IPS DF 4.7 (cell line): ENCODE measurements at regions not wholly inside any gene's neighbourhood (a gene's known extent, or its start where the extent isn't known, plus 50 kb on each side); places are given as distances from the start of the nearest gene placed in this dataset.

Source experiments
- DNase-seq: peaks from one replicate; pipeline ENCODE4 v3.0.0-alpha.2; 2013; ENCODE audit warnings: low spot score; ENCODE audit errors: extremely low read depth

DNA sequence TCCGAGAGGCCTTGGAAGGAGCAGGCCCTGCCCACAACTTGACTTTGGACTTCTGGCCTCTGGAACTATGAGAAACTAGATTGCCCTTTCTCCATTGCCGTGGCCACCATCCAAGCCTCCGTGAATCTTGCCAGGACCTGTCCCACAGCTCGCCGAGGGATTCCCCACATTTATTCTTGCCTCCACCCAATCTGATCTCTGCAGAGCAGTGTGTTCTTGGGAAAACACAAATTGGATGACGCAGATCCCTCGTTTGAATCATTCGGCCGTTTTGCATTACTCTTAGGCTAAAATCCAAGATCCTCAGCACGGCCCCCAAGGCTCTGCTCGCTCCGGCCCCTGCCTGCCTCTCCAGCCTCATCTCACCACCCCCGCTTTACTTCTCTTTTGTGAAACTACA, 364.2 kb downstream of the ZNF516 start:
- no peak for DNase-seq

GRCh38 chr18:76126327-76126726, 368.7 kb downstream of the ZNF516 start:
- DNase-seq, result no peak

DNA sequence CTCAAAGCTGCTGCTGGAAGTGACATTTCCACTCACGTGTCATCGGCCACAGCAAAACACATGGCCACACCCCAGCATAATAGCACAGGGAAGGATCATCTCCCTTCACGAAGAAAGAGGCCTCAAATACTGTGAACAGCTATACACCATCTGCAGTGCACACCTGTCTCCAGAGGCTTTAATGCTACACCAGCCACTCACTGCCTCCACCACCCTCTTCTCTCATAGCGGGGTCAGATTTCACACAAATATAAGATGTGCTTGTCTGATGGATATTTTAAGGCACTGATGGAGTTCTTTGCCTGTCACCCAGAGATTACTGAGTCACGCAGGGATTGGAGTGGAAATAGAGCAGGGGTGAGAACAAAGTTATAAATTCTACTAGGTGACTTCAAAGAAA, 374.0 kb downstream of the ZNF516 start:
- DNase-seq, result no peak

GRCh38 chr18:76115580-76115979, 379.5 kb downstream of the ZNF516 start:
- DNase-seq, result no peak

GRCh38 chr18:76113101-76113500, 381.9 kb downstream of the ZNF516 start:
- no peak for DNase-seq

DNA sequence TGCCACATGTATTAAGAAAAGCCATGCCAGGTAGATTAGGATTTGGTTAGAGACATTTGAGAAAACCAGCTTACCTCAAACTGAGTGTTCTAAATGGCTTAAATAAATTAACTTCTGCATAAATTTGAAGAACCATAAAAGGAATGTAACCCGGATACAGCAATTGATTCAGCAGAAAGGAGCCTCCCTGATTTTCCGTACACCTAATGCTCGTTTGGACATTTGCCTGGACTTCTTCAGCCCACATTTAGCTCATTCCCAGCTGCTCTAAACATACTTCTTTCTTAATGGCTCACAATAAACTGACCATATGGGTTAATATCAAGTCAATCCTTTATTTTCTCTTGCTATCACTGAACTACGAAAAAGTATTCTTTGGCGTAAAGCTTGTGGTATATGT, 392.4 kb downstream of the ZNF516 start:
- no peak for DNase-seq

DNA sequence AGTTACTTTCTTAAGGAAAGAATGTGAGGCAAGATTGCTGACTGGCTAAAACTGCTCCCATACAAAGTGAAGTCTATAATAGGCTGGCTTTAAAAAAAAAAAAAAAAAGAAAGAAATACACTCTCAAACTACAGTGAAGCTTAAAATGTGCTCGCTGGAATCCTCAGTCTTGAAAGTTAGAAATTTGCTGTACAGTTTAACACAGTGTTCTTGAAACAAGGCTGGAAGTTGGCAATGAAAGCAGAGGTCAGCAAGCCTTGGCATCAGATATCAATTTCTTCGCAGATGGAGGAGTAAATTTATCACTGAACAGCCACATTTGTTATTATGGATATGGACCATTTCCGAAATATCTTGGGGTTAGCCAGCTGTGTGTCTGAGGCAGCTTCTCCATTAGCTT, 392.9 kb downstream of the ZNF516 start:
- no peak for DNase-seq

GRCh38 chr18:76099931-76100457, 395.0 kb downstream of the ZNF516 start:
- DNase-seq, result no peak

- DNase-seq, result no peak
These were observed 396.2 kb downstream of the ZNF516 start for GRCh38 chr18:76098674-76099411.

DNA sequence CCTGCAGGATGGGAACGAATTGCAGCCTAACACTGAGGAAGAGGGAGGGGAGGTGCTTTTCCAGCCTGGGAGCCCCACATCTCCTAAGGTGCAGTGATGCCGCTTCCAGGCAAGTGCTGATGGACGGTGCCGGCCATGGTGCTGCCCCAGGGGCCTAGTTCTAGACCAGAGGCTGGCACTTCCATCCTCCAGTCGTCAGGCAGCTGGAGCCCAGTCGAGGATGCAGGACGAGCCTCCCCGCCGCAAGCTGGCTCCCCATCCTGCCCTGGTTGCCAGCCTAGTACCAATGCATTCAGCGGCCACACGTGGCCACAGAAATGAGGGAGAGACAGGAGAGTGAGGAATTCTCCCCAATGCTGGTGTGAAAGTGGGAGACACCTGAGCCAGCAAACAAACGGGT, 413.5 kb downstream of the ZNF516 start:
- no peak for DNase-seq

DNA sequence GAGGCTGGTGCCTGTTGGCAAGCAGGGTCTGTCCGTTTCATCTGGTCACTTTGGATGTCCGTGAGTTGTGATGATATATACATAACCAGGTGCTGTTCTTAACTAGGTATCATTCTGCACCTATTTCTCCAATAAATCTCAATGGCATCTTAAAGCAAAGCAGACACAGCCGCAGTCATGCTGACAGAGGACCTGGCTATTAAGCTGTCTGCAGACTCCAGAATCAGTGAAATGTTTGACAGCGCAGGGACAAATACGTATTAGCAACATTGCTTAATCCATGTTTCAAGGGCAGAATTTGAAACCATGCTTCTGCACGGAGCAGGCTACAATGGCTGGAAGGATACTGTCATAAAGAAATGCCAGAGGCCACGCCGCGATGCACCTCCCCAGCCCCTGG, 414.6 kb downstream of the ZNF516 start:
- DNase-seq, result no peak

- DNase-seq, result no peak
These were observed 419.3 kb downstream of the ZNF516 start for GRCh38 chr18:76075777-76076176.

DNA sequence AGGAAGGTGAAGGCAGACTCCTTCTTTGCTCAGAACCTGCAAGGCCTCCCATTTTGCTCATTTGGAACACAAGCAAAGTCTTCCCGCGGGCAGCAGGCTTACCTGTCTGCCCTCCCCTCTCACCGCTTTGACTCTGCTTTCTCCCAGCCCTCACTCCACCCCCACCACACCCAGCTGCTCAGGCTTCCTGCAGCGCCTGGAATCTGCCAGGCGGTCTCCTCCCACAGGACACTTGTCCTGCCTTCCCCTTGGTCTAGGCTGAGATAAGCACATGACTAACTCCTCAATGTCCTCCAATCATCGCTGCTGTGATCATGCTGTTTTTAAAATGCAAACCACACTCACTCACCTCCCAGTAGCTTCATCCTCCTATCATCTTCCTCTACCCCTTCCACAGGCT, 430.0 kb downstream of the ZNF516 start:
- peak; percentile 76 for DNase-seq

DNA sequence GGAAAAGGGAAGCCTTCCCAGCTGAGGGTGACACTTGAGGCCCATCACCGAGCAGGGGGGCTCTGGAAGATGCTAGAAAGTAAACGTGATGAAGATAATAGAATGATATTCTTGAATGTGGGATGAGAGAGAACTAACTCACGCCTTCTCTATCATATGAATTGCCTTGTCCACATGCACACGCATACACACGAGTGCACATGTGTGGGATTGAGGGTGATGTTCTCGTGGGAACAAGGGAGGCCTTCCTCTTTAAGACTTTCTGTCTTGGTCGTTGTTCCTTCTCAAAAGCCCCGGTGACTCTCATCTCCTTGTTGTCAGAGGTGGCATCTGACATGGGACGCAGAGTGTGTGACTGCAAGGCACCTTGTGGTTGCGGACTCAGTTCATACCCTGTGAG, 436.9 kb downstream of the ZNF516 start:
- DNase-seq, result no peak

DNA sequence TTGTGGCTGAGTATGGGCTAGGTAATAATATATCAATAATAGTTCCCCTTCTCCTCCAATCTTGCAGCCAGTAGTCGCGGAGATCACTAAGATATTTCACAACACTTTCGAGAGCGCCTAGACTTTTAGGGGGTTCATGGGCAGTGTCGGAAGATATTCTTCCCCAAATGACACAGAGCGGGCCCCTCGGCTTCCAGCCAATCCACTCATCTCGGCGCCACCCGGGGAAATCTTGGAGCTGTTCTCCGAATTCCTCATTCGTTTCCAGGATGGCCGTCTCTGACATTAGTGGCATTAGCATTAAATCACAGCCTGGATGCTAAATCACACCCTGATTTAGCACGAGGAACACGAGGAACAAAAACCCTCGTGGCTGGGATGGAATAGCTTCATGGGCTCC, 437.7 kb downstream of the ZNF516 start:
- no peak for DNase-seq

GRCh38 chr18:76056471-76057110, 438.5 kb downstream of the ZNF516 start:
- DNase-seq, result no peak

DNA sequence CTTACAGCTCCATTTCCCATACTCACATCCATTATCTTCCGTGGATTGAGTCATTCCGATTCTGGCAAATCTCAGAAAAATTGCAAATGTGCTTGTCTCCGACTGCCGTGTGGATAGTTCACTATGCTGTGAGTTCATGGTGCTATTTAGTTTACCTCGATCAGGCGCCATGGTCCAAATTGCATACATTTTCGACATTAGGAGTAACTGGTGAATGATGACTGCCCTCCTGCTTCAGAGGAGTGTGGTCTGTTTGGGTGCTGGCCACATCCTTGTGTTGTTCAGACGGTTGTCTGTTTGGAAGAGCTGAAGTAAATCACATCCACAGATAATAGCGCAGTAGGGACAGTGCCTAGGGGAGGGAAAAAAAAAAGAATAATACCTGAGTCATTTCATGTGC, 439.5 kb downstream of the ZNF516 start:
- DNase-seq, result no peak

- DNase-seq, result no peak
These were observed 440.0 kb downstream of the ZNF516 start for GRCh38 chr18:76055025-76055424.

- DNase-seq, result no peak
These were observed 440.9 kb downstream of the ZNF516 start for GRCh38 chr18:76054156-76054555.

DNA sequence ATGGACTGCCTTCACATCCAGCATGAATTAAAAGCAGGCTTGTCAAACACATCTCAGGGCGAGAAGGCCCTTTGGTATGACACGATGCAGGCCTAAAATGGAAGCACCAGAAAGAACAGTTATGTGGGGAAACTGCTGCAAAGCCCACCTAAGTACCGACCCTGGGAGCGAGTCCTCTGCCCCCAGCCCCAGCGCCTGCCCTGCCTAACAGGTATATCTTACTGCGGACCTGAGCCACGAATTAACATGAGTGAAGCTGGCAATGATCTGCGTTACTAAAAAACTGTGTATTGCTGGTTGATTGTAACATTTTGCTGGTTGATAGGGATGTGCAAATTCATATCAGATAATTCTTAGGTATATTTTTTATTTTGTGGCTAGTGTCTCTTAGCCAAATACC, 441.5 kb downstream of the ZNF516 start:
- no peak for DNase-seq

- DNase-seq, result no peak
These were observed 442.8 kb downstream of the ZNF516 start for GRCh38 chr18:76052227-76052595.

- DNase-seq, result no peak
These were observed 443.4 kb downstream of the ZNF516 start for GRCh38 chr18:76051396-76052226.
